Testis (tissue), 2 donors: ENCODE measurements at regions not wholly inside any gene's neighbourhood (a gene's known extent, or its start where the extent isn't known, plus 50 kb on each side); places are given as distances from the start of the nearest gene placed in this dataset.

ENCODE experiments used
- POLR2A ChIP-seq: fragments of 450-650 bp; IDR thresholded peaks from one replicate; pipeline ENCODE4 v1.6.1; 2017; ENCODE audit warnings: antibody characterized with exemption, mild to moderate bottlenecking, moderate library complexity
- TF ChIP-seq, protein P1 (sequence below), 3 experiments: fragments of 450-650 bp in 2 of 3; fragments of 200-600 bp in 1 of 3; sonication (generic) in 1 of 3; IDR thresholded peaks; one replicate each; pipeline ENCODE4 v1.5.1; 2016 to 2019; ENCODE audit warnings: antibody characterized with exemption in 3 of 3, mild to moderate bottlenecking in 2 of 3, moderate library complexity in 1 of 3

DNA sequence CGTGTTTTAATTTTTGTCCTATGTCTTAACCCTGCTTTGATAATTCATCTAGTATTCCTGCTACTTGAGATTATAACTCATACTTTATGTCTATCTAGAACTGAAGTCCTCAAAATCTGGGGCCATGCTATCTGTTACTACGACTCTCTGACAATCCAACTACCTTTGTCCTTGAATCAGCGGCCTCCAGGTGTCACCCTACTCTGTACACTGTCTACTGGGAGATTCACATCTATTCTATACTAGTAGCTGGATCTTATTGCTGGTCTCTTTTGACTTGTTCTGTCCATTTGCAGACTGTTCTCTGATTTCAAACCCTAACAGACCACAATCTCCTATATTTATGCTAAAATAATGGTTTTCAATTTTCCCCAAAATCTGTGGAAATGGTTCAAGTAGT lies 225.5 kb upstream of the ELAVL2 start:
- TF ChIP-seq, protein P1, sequence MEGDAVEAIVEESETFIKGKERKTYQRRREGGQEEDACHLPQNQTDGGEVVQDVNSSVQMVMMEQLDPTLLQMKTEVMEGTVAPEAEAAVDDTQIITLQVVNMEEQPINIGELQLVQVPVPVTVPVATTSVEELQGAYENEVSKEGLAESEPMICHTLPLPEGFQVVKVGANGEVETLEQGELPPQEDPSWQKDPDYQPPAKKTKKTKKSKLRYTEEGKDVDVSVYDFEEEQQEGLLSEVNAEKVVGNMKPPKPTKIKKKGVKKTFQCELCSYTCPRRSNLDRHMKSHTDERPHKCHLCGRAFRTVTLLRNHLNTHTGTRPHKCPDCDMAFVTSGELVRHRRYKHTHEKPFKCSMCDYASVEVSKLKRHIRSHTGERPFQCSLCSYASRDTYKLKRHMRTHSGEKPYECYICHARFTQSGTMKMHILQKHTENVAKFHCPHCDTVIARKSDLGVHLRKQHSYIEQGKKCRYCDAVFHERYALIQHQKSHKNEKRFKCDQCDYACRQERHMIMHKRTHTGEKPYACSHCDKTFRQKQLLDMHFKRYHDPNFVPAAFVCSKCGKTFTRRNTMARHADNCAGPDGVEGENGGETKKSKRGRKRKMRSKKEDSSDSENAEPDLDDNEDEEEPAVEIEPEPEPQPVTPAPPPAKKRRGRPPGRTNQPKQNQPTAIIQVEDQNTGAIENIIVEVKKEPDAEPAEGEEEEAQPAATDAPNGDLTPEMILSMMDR (IDR thresholded peaks at IDR 0.05): no peak
- TF ChIP-seq POLR2A: no peak
